ENCODE measurements at regions not wholly inside any gene's neighbourhood (a gene's known extent, or its start where the extent isn't known, plus 50 kb on each side); places are given as distances from the start of the nearest gene placed in this dataset.

DNA sequence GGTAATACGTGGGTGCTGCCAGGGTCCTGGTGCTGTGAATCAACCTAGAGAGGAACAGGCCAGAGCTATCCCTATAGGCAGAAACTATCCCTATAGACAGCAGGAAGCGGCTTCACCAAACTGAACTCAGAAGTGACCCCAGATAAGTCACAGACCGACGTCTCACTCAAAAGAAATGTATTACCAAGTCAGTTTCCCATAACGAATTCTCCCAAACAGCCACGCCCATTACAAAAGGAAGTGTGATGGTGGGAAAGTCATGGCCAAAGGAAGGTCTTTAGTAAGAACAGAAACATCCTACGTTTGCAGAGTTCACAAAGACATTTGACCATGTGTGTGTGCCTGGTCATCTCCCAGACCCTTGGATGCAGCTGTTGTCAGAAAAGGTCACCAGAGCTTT, 470.8 kb upstream of the ADARB2 start:
- no peaks in the 10 kb centered on the region for H3K36me3 ChIP-seq
- no peaks in the 10 kb centered on the region for H3K9me3 ChIP-seq (replicated peaks)
- H3K27ac ChIP-seq (replicated peaks), result no peak overlapping the region
- TF ChIP-seq, protein P1, sequence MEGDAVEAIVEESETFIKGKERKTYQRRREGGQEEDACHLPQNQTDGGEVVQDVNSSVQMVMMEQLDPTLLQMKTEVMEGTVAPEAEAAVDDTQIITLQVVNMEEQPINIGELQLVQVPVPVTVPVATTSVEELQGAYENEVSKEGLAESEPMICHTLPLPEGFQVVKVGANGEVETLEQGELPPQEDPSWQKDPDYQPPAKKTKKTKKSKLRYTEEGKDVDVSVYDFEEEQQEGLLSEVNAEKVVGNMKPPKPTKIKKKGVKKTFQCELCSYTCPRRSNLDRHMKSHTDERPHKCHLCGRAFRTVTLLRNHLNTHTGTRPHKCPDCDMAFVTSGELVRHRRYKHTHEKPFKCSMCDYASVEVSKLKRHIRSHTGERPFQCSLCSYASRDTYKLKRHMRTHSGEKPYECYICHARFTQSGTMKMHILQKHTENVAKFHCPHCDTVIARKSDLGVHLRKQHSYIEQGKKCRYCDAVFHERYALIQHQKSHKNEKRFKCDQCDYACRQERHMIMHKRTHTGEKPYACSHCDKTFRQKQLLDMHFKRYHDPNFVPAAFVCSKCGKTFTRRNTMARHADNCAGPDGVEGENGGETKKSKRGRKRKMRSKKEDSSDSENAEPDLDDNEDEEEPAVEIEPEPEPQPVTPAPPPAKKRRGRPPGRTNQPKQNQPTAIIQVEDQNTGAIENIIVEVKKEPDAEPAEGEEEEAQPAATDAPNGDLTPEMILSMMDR (IDR thresholded peaks at IDR 0.05; ENCODE audit: borderline replicate concordance), result no peak
- no peak for DNase-seq
- intact Hi-C loops (cut with micrococcal nuclease), result no loop called here
- H3K4me3 ChIP-seq, result no peak overlapping the region
- H3K4me1 ChIP-seq, result no peaks in the 10 kb centered on the region
- peaks cover 11% of the 10 kb centered on the region for H3K27me3 ChIP-seq (ENCODE audit: low read depth)

- Histone ChIP-seq H3K27me3 (ENCODE audit: low read depth) (peaks cover 9% of the 10 kb centered on the region), H3K9me3 (replicated peaks) (no peaks in the 10 kb centered on the region), H3K27ac (replicated peaks) (no peak overlapping the region), H3K4me3 (no peak overlapping the region), H3K36me3 (no peaks in the 10 kb centered on the region), H3K4me1 (no peaks in the 10 kb centered on the region)
- DNase-seq, result no peak
- intact Hi-C loops (cut with micrococcal nuclease), result no loop called here
- TF ChIP-seq, protein P1 (IDR thresholded peaks at IDR 0.05; ENCODE audit: borderline replicate concordance), result no peak
Observed at GRCh38 chr10:2207246-2207922, 470.1 kb upstream of the ADARB2 start.

DNA sequence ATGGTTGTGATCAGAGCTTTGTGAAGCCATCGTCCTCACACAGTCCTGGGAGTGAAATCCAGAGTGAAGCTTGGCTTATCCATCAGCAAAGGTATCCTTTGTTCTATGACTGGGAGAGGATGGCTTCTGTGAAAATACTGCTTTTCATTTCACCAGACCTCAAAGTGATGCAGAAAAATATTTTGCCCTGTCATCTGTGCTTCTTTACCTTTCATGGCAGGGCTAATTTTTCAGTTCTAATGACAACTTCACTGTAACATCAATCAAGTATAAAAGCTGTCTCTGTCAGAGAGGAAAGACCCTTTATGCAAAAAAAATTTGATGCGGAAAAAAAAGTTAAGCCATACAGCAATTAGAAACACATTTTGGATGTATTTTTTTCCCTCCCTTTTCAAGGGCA, 468.1 kb upstream of the ADARB2 start:
- TF ChIP-seq, protein P1 (IDR thresholded peaks at IDR 0.05; ENCODE audit: borderline replicate concordance), result no peak
- intact Hi-C loops (cut with micrococcal nuclease), result no loop called here
- no peaks in the 10 kb centered on the region for H3K9me3 ChIP-seq (replicated peaks)
- H3K4me3 ChIP-seq, result no peak overlapping the region
- no peak for DNase-seq
- H3K4me1 ChIP-seq, result no peaks in the 10 kb centered on the region
- H3K27ac ChIP-seq (replicated peaks), result no peak overlapping the region
- peaks cover 4% of the 10 kb centered on the region for H3K27me3 ChIP-seq (ENCODE audit: low read depth)
- no peaks in the 10 kb centered on the region for H3K36me3 ChIP-seq

- H3K27ac ChIP-seq (replicated peaks), result no peak overlapping the region
- intact Hi-C loops (cut with micrococcal nuclease), result no loop called here
- no peaks in the 10 kb centered on the region for H3K36me3 ChIP-seq
- TF ChIP-seq, protein P1 (IDR thresholded peaks at IDR 0.05; ENCODE audit: borderline replicate concordance), result no peak
- H3K4me3 ChIP-seq, result no peak overlapping the region
- no peaks in the 10 kb centered on the region for H3K4me1 ChIP-seq
- peaks cover 12% of the 10 kb centered on the region for H3K9me3 ChIP-seq (replicated peaks)
- no peaks in the 10 kb centered on the region for H3K27me3 ChIP-seq (ENCODE audit: low read depth)
- DNase-seq, result no peak
Observed at GRCh38 chr10:2202401-2202800, 465.1 kb upstream of the ADARB2 start.

- no peaks in the 10 kb centered on the region for H3K4me1 ChIP-seq
- intact Hi-C loops (cut with micrococcal nuclease), result no loop called here
- TF ChIP-seq, protein P1 (IDR thresholded peaks at IDR 0.05; ENCODE audit: borderline replicate concordance), result no peak
- no peaks in the 10 kb centered on the region for H3K27me3 ChIP-seq (ENCODE audit: low read depth)
- DNase-seq, result no peak
- H3K27ac ChIP-seq (replicated peaks), result no peak overlapping the region
- peaks cover 20% of the 10 kb centered on the region for H3K9me3 ChIP-seq (replicated peaks)
- H3K4me3 ChIP-seq, result no peak overlapping the region
- no peaks in the 10 kb centered on the region for H3K36me3 ChIP-seq
Observed at GRCh38 chr10:2201534-2202099, 464.3 kb upstream of the ADARB2 start.

Data from left ventricle myocardium inferior (tissue), 1 donor.